Lung (tissue), 11 donors: ENCODE measurements at regions not wholly inside any gene's neighbourhood (a gene's known extent, or its start where the extent isn't known, plus 50 kb on each side); places are given as distances from the start of the nearest gene placed in this dataset.
A peak's percentile ranks its signal among the peaks of the same experiment; 100 is the strongest.

Experiments used
- ATAC-seq: fragments of 200-7000 bp; cut with Tn5 transposase; one replicate; pipeline ENCODE4 v1.9.1; 2020; ENCODE audit warnings: moderate number of reproducible peaks; ENCODE audit not compliant: insufficient read depth, low FRiP score
- DNase-seq, 3 donors: peaks; one replicate each; pipeline ENCODE4 v3.0.0-alpha.2; 2013 to 2017
- H3K27ac ChIP-seq, 2 donors: one replicate each; pipeline ENCODE4 v1.5.1; 2013; ENCODE audit warnings: mild to moderate bottlenecking in 2 of 2, moderate library complexity in 2 of 2, control low read depth in 1 of 2, inconsistent platforms in 1 of 2, low read depth in 1 of 2, low read length in 1 of 2
- H3K27me3 ChIP-seq, 3 donors: one replicate each; pipeline ENCODE4 v1.5.1; 2013; ENCODE audit warnings: low read length in 2 of 3; ENCODE audit not compliant: control insufficient read depth in 3 of 3, insufficient read depth in 3 of 3
- H3K36me3 ChIP-seq, 4 donors: one replicate each; pipeline ENCODE4 v1.5.1; 2013; ENCODE audit warnings: low read length in 4 of 4, mild to moderate bottlenecking in 1 of 4, moderate library complexity in 1 of 4; ENCODE audit not compliant: control insufficient read depth in 4 of 4, insufficient read depth in 4 of 4
- H3K4me1 ChIP-seq, 5 donors: one replicate each; pipeline ENCODE4 v1.5.1; 2013; ENCODE audit warnings: low read length in 5 of 5, mild to moderate bottlenecking in 2 of 5, moderate library complexity in 1 of 5; ENCODE audit not compliant: control insufficient read depth in 5 of 5, insufficient read depth in 5 of 5
- H3K4me3 ChIP-seq: one replicate; pipeline ENCODE4 v1.5.1; 2013; ENCODE audit warnings: mild to moderate bottlenecking, control low read depth, moderate library complexity
- H3K9ac ChIP-seq, 2 donors: one replicate each; pipeline ENCODE4 v1.5.1; 2013; ENCODE audit warnings: low read length in 2 of 2, control low read depth in 1 of 2; ENCODE audit not compliant: insufficient read depth in 1 of 2
- H3K9me3 ChIP-seq, 4 donors: one replicate each; pipeline ENCODE4 v1.5.1; 2013; ENCODE audit warnings: low read length in 3 of 4, mild to moderate bottlenecking in 1 of 4, moderate library complexity in 1 of 4; ENCODE audit not compliant: control insufficient read depth in 4 of 4, insufficient read depth in 3 of 4
- WGBS, 2 donors: extraction: QIAGEN DNeasy Blood & Tissue Kit; methylation state at CpG; one replicate each; pipeline ENCODE4 v1.1.7; 2013; 5-methylcytosine and 5-hydroxymethylcytosine counted together
- TF ChIP-seq, protein P1 (sequence below): IDR thresholded peaks from 2 replicates; pipeline ENCODE4 v1.5.1; 2012; ENCODE audit warnings: mild to moderate bottlenecking; ENCODE audit errors: control extremely low read depth, extremely low read depth
- donor health status: control.
- donor health status: control.
- donor health status: Bipolar disorder and iron deficiency.
- donor health status: healthy.
- donor health status: DM: yes; HTN: yes; CAD: no.

DNA sequence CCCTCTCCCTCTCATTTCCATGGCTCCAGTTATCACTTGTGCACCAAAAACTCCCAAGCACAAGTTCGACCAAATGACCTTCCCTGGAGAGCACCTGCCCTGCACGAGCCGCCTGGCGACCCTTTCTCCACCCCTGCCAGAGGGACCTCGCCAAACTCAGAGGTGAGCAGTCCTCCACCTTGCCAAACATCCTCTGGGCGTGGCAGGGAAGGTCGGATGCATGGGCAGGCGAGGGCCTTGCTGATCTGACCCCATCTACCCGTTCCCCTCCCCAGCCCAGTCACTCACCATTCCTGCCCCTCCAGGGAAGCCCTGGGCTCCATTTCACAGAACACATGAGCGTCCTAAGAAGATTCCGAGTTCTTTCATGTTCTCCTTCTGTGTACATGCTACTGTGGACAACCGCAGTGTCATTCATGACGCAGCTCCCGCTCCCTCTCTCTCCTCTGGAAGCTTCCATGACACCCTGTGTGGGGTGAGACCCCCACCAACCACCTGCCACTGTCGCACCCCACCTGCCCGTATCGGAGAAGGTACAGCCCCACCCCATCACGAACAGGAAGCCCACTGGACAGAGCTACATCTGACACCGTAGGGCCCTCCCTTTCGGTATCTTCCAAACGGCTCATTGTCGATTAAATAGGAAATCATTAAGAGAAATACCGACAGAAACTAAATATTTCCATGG is 104.3 kb downstream of the DACT2 start:
- Histone ChIP-seq H3K27ac (no peak overlapping the region), H3K4me3 (no peak overlapping the region), H3K36me3 (no peaks in the 10 kb centered on the region), H3K27me3 (no peaks in the 10 kb centered on the region), H3K4me1 (peaks cover 0 to 6% (median 0%) of the 10 kb centered on the region in 5 donors), H3K9me3 (no peaks in the 10 kb centered on the region), H3K9ac (no peak overlapping the region)
- DNase-seq (peak in 1 of 3 donors; percentile 8), ATAC-seq (no peak)
- 85 to 87% methylated on average over 23 of the region's 23 CpGs for WGBS, 2 donors
- TF ChIP-seq, protein P1, sequence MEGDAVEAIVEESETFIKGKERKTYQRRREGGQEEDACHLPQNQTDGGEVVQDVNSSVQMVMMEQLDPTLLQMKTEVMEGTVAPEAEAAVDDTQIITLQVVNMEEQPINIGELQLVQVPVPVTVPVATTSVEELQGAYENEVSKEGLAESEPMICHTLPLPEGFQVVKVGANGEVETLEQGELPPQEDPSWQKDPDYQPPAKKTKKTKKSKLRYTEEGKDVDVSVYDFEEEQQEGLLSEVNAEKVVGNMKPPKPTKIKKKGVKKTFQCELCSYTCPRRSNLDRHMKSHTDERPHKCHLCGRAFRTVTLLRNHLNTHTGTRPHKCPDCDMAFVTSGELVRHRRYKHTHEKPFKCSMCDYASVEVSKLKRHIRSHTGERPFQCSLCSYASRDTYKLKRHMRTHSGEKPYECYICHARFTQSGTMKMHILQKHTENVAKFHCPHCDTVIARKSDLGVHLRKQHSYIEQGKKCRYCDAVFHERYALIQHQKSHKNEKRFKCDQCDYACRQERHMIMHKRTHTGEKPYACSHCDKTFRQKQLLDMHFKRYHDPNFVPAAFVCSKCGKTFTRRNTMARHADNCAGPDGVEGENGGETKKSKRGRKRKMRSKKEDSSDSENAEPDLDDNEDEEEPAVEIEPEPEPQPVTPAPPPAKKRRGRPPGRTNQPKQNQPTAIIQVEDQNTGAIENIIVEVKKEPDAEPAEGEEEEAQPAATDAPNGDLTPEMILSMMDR = no peak

DNA sequence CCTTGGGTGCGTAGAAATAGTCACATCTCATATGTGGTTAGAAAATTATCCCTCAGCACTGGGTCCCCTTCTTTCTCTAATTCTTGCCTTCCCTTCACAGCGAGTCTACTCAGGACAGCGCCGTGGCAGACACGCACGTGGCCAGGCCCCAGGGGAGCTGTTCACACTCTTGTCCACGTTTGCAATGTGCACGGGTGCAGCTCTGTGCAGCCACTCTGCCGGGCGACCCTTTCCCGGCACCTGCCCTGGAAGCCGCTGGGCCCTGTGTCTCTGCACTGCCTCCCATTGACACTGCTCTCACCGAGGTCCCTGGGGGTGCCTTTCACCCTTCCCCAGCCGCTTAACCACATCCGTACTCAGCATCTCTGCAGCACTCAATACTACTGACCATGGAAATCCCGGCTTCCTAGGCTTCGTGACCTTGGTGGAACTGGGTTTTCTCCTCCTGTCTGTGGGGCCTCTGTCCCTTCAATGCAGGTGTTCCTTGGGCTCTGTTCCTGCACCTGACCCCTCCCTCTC is 104.9 kb downstream of the DACT2 start:
- H3K9me3 ChIP-seq = no peaks in the 10 kb centered on the region
- WGBS, 2 donors = 86 to 87% methylated on average over 17 of the region's 17 CpGs
- H3K9ac ChIP-seq = no peak overlapping the region
- peak in 1 of 3 donors; percentile 7 for DNase-seq
- no peak for ATAC-seq
- H3K4me3 ChIP-seq = no peak overlapping the region
- no peaks in the 10 kb centered on the region for H3K36me3 ChIP-seq
- no peak overlapping the region for H3K27ac ChIP-seq
- TF ChIP-seq, protein P1 = no peak
- H3K4me1 ChIP-seq = peaks cover 0 to 8% (median 0%) of the 10 kb centered on the region in 5 donors
- H3K27me3 ChIP-seq = no peaks in the 10 kb centered on the region

DNA sequence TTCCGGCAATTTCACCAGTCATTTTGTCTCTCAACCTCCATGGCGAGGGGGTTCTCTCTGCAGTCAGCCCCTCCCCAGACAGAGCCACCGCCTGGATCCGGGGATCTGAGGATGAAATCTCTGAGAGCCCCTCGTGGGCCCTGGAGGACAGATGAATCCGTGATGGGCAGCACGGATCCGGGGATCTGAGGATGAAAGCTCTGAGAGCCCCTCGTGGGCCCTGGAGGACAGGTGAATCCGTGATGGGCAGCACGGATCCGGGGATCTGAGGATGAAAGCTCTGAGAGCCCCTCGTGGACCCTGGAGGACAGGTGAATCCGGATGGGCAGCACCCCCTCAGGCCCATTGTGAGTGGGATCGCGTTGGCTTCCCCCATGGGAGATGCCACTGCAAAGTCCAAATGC is 106.5 kb downstream of the DACT2 start:
- no peaks in the 10 kb centered on the region for H3K36me3 ChIP-seq
- no peaks in the 10 kb centered on the region for H3K9me3 ChIP-seq

More for the DNA sequence above, 106.5 kb downstream of the DACT2 start:
- 93 to 94% methylated on average over 16 of the region's 16 CpGs for WGBS, 2 donors
- H3K9ac ChIP-seq = no peak overlapping the region
- ATAC-seq (no peak), DNase-seq (no peak)
- H3K27ac ChIP-seq = no peak overlapping the region
- TF ChIP-seq, protein P1 = no peak
- no peaks in the 10 kb centered on the region for H3K27me3 ChIP-seq
- H3K4me3 ChIP-seq = no peak overlapping the region
- peaks cover 0 to 8% (median 0%) of the 10 kb centered on the region in 5 donors for H3K4me1 ChIP-seq
